ENCODE measurements at regions not wholly inside any gene's neighbourhood (a gene's known extent, or its start where the extent isn't known, plus 50 kb on each side); places are given as distances from the start of the nearest gene placed in this dataset.

DNA sequence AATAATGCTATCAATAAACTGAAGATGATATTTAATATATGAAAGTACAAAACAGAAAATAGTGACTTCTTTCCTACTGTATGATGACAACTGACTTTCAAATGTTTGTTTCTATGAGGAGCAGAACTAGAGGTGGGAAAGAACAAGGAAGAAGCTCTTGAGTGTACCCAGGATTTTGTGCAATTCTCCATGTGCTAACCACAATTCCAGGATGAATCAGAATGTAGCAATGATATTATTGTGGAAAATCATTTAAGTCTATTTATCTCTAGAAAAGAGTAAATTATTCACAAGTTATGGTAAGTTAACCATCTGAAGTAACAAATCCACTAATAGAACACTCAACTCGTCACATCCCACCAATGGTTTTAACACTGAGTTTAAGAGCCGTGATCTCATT, 324.1 kb upstream of the EMCN start:
- no peak for TF ChIP-seq POLR2AphosphoS5 (IDR thresholded peaks at IDR 0.05; ENCODE audit: low read depth, low read length)
- TF ChIP-seq POLR2A (IDR thresholded peaks at IDR 0.05; ENCODE audit: low read depth, low read length), result no peak

All from GM12892 (cell line).